ENCODE measurements at regions not wholly inside any gene's neighbourhood (a gene's known extent, or its start where the extent isn't known, plus 50 kb on each side); places are given as distances from the start of the nearest gene placed in this dataset.

GRCh38 chr18:60935041-60935910 lies 398.0 kb upstream of the CDH20 start:
- TF ChIP-seq, protein P1, sequence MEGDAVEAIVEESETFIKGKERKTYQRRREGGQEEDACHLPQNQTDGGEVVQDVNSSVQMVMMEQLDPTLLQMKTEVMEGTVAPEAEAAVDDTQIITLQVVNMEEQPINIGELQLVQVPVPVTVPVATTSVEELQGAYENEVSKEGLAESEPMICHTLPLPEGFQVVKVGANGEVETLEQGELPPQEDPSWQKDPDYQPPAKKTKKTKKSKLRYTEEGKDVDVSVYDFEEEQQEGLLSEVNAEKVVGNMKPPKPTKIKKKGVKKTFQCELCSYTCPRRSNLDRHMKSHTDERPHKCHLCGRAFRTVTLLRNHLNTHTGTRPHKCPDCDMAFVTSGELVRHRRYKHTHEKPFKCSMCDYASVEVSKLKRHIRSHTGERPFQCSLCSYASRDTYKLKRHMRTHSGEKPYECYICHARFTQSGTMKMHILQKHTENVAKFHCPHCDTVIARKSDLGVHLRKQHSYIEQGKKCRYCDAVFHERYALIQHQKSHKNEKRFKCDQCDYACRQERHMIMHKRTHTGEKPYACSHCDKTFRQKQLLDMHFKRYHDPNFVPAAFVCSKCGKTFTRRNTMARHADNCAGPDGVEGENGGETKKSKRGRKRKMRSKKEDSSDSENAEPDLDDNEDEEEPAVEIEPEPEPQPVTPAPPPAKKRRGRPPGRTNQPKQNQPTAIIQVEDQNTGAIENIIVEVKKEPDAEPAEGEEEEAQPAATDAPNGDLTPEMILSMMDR (IDR thresholded peaks at IDR 0.05; ENCODE audit: low read length) = no peak
- TF ChIP-seq EZH2 (IDR thresholded peaks at IDR 0.05; ENCODE audit: borderline replicate concordance, low read length) = no peak

Data from OCI-LY1 (cell line).